ENCODE measurements at regions not wholly inside any gene's neighbourhood (a gene's known extent, or its start where the extent isn't known, plus 50 kb on each side); places are given as distances from the start of the nearest gene placed in this dataset.
"Not testable (repeated sequence)": the region's sequence is repeated elsewhere in the genome, so short reads cannot be mapped to it uniquely, and the experiment has no call there.

DNA sequence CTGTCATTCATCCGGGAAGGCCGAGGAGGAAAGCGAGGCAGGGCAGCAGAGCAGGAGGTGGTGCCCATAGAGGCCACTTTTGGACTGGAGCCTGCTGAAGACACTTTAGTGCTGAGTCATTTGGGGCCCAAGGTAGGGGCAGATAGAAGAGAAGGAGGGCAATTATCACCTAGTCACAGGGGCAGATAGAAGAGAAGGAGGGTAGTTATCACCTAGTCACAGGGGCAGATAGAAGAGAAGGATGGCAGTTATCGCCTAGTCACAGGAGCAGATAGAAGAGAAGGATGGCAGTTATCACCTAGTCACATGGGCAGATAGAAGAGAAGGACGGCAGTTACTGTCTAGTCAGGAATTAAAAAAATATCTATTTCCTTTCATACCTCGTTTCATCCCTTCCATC is 1372.6 kb downstream of the FOXD4L5 start:
- DNase-seq (ENCODE audit: low read depth): not testable (repeated sequence)

- DNase-seq (ENCODE audit: low read depth): not testable (repeated sequence)
Measured at GRCh38 chr9:63909076-63909475, 1375.9 kb downstream of the FOXD4L5 start.

DNA sequence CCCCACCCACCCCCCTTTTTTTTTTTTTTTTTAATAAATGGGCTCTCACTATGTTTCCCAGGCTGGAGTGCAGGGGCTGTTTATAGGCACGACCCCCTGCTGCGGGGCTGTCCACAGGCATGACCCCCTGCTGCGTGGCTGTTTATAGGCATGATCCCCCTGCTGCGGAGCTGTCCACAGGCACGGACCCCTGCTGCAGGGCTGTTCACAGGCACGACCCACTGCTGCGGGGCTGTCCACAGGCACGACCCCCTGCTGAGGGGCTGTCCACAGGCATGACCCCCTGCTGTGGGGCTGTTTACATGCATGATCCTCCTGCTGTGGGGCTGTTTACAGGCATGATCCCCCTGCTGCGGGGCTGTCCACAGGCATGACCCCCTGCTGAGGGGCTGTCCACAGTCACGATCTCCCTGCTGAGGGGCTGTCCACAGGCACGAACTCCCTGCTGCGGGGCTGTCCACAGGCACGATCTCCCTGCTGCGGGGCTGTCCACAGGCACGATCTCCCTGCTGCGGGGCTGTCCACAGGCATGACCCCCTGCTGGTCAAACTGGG is 1385.3 kb downstream of the FOXD4L5 start:
- not testable (repeated sequence) for DNase-seq (ENCODE audit: low read depth)

DNA sequence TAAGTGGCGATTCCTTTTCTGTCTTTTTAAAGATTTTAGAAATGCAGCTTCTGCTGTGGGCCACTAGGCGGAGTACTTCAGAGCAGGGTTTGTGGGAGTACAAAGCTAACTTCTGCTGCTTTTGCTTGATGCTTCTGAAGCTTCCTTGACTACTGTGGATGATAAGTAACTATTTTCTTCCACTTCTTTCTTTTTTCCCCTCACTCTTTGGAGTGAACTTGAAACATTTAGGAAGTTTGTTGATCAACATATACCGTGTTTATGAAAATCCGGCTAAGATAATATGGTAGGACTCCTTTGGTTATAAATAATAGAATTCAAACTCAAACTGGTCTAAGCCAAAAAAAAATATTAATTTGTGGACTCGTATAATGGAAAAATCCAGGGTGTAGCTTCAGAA is 1403.6 kb downstream of the FOXD4L5 start:
- DNase-seq (ENCODE audit: low read depth): not testable (repeated sequence)

GRCh38 chr9:63876380-63876779 is 1408.6 kb downstream of the FOXD4L5 start:
- not testable (repeated sequence) for DNase-seq (ENCODE audit: low read depth)

DNA sequence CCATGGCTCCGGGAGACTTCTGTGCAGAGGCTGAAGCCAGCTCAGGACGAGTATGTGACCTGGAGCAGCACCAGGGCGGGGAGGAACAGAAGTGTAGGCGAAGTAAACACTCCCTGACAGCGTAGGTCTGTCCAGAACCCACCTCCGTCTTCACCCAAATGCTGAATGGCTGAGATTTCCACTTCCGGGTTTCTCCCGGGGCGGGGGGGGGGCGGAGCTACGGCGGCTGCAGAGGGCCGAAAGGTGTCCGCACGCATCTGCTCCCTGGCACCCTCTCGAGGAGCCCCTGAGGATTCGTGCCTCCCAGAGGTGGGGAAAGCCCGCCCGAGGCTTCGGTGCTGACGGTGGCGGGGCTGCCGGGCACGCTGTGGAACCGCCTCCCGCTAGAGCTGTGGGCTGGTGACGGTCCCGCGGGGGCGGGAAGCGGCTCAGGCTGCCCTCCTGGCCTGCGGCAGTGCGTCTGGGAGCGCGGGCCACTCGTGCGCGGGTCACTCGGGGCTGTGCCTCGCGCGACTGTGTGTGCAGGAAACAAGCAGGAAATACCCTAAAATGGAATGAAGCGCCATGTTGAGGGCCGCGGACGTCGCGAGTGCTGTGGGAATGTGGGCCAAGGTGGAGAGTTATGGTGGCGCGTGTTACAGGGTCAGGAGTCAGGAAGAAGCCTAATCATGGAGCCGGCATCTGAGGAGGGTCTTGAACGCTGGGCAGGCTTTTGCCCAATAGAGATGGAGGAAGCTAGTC is 1425.4 kb downstream of the FOXD4L5 start:
- peak; percentile 2 for DNase-seq (ENCODE audit: low read depth)

DNA sequence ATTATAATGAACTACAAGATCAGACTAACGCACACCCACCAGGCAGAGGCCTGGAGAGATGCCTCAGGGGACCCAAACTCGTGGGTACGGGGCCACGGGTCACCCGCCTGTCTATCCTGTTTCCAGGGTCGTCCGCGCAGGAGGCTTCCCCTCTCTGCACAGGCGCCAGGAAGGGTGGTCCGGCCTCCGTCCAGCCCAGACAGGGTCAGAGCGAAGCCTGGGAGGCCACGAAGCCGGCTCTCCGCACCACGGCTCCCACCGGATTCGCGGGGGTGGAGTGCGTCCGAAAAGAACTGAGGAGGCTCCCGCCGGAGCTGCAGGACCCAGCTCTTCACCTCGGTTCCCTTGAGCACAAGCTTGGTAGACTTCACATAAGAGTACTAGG is 1425.9 kb downstream of the FOXD4L5 start:
- DNase-seq (ENCODE audit: low read depth): not testable (repeated sequence)

DNA sequence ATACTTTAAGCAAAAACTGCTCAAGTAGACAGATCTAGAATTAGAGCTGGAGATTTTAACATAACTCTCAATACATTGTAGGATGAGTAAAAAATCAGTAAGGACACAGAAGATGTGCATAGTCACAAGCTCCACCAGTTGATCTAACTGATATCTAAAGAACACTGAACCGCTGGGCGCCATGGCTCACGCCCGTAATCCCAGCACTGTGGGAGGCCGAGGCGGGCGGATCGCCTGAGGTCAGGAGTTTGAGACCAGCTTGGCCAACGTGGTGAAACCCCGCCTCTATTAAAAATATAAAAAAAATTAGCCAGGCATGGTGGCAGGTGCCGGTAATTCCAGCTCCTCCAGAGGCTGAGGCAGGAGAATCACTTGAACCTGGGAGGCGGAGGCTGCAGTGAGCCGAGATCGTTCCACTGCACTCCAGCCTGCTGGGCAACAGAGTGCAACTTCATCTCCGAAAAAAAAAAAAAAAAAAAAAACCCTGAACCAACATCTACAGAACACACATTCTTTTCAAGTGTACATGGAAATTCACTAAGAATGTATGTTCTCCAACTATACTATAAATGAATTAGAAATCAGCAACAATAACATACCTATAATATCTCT is 1431.8 kb downstream of the FOXD4L5 start:
- not testable (repeated sequence) for DNase-seq (ENCODE audit: low read depth)

GRCh38 chr9:63824804-63825203 is 1460.2 kb downstream of the FOXD4L5 start:
- not testable (repeated sequence) for DNase-seq (ENCODE audit: low read depth)

- not testable (repeated sequence) for DNase-seq (ENCODE audit: low read depth)
Measured at GRCh38 chr9:63823375-63824201, 1461.4 kb downstream of the FOXD4L5 start.

DNA sequence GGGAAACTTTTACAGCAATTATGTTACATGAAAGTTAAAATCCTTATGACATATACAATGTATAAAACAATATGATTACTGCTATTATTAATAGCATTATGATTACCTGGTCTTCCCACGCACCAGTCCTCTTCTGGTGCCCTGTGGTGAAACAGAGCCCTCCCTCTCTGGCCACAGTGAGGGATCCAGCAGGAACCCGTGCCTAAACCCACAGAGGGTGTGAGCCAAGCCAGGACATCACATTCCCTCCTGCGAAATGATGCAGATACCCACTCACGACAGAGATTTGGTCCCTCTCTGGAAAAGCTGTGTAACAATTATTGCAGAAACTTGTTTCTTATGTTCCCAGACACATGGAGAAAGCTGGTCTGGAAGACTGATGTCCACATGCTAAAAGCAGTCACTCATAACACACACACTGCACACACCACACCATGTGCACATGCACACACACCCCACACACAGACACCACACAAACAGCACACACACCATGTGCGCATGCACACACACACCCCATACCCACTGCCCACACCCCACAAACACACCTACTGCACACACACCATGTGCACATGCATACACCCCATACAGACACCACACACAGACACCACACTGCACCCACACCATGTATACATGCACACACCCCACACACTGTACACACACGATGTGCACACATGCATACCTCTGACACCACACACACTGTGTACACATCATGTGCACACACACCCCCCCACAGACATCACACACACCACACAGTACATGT is 1462.2 kb downstream of the FOXD4L5 start:
- not testable (repeated sequence) for DNase-seq (ENCODE audit: low read depth)

- DNase-seq (ENCODE audit: low read depth): not testable (repeated sequence)
Measured at GRCh38 chr9:63821293-63821692, 1463.7 kb downstream of the FOXD4L5 start.

- not testable (repeated sequence) for DNase-seq (ENCODE audit: low read depth)
Measured at GRCh38 chr9:63820882-63821281, 1464.1 kb downstream of the FOXD4L5 start.

DNA sequence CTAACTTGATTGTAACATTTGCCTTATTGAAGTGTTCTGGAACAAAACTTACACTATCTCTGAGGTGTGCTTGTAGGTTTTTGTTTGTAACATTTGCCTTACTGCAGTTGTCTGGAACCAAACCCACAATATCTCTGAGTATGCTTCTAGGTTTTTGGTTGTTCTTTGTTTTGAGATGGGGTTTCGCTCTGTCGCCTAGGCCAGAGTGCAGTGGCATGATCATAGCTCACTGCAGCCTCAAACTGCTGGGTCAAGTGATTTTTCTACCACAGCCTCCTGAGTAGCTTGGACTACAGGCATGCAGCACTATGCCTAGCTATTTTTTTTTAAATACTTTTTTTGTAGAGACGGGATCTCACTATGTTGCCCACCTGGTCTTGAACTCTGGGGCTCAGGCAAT is 1464.6 kb downstream of the FOXD4L5 start:
- DNase-seq (ENCODE audit: low read depth): not testable (repeated sequence)

- DNase-seq (ENCODE audit: low read depth): no peak
Measured at GRCh38 chr9:63817622-63818518, 1467.1 kb downstream of the FOXD4L5 start.

DNA sequence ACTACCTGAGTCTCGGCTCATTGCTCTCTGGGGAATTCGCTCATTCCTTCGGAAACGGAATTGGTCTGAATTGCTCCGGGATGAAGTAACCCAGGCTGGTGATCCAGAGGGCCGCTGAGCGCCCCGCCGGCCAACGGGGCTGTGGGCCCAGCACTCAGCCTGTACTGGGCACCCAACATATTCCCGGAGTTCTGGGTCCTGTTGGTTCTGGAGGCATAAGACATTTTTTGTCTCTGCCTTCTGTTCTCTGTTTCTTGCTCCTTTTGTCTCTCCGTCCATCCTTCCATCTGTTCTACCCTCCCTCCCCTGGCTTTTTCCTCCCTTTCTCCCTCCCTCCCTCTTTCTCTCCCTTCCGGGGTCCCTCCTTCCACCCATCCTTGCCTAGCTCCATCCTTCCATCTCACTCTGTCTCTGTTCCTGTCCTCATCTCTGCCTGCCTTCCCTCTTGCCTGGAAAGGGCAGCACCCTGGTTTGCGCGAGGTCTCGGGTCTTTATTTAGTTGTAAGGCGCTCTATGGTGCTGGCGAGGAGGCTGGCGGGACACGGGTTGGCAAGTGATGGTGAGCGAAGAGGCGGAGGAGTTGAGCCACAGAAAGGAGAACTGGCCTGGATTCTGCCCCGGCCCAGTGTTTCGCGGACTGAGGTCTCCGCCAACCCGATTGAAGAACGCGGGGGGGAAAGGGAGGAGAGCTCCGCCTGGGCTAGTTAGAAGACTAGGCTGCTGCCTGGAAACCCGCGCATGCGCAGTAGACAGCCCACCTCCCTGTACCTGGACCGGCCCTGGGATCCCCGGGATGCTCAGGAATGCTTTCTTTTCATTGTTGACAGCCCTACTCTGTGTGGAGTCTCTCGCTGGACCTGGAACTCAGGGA is 1468.0 kb downstream of the FOXD4L5 start:
- peak; percentile 14 for DNase-seq (ENCODE audit: low read depth)

DNA sequence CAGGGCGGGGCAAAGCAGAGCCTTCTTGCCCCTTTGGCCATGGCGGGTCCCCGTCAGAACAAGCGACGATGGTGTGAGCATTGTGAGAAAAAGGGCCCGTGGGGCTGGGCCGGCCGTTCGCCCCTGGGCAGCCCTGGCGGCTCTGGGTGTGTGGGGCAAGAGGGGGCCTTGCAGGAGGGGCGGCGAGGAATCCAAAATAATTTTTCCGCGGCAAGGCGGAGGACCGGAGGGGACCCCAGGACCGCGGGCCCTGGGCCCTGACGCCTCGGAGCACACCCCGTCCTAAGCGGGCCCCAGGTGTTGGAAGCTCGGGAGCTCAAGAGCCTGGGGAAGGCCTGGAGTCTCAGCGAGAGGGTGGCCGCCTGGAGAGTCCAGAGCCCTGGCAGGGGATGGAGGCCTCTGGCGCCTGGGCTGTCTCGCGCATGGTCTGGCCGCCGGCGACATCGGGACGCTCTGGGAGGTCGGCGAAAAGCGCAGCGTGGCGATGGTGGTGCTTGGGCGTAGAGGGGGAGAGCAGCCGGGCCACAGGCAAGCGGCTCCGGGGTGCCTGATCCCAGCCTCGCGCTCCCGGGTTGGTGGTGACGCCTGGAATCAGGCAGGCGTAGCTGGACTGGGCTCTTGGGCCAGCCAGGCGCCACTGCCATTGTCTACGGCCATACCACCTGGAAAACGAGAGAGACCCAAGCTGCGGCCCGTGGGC is 1469.9 kb downstream of the FOXD4L5 start:
- not testable (repeated sequence) for DNase-seq (ENCODE audit: low read depth)

DNA sequence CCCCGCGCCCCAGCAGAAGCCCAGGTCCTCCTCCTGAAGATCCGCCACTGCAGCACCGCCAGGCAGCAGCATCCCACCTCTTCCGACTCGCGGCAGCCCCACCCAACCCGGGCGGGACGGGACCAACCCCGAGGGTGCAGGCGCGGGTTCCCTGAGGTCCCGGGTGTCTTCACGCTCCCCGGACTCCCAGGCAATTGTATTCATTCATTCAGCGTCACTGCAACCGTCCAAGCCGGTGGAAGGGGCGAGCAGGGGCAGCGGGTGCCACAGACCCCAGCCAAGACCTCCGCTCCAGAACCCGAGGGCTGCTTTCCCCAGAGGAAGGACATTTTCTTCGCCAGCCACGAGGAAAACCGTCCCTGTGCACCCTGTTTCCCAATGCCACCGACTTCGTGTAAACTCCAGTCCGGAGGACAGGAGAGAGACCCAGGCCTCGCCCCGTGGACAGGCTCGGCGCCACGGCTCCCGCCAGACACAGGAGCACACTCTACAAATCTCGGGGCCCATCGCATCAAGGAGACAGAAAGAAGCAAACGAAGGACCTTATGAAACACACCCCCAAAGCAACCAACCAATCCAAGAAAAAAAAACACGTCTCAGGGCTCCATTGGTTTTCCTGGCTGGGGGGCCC is 1471.5 kb downstream of the FOXD4L5 start:
- DNase-seq (ENCODE audit: low read depth): not testable (repeated sequence)

Measured in stromal cell of bone marrow (primary cell).